ENCODE measurements at regions not wholly inside any gene's neighbourhood (a gene's known extent, or its start where the extent isn't known, plus 50 kb on each side); places are given as distances from the start of the nearest gene placed in this dataset.
"Not testable (repeated sequence)": the region's sequence is repeated elsewhere in the genome, so short reads cannot be mapped to it uniquely, and the experiment has no call there.

DNA sequence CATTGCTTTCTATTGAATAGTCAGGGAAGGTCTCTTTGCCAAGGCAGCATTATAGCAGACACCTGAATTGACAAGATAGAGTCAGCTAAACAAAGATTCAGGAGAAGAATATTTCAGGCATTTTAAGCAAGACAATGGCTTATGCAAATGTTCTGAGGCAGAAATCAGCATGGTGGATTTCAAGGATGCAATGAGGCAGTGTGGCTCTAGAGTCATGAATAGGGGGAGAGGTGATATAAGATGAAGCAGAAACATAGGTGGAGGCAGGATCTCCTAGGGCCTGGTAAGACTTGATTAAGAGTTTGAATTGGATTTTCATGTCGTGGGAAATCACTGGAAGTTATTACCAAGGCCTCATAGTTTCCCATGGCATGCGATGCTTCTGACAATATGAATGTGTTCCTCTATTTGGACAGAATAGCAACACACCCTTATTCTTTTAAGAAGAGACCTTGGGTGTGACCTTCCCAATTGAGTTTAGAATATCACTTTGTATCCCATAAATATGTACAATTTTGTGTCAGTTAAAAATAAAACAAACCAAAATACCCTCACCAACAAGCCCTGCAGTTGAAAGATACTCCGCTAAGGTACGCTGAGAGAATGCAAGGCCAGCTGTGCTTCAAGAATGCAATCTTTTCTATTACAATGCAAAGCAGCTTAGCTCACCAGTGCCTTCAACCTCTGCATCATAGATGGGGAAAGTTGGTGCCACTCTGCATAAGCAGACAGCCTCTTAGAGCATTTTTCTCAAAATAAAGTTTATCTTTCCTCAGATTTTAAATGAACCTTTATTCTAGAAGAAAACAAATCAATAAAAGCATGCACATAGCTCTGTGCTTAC lies 139.6 kb upstream of the SALL1 start:
- DNase-seq = no peak

DNA sequence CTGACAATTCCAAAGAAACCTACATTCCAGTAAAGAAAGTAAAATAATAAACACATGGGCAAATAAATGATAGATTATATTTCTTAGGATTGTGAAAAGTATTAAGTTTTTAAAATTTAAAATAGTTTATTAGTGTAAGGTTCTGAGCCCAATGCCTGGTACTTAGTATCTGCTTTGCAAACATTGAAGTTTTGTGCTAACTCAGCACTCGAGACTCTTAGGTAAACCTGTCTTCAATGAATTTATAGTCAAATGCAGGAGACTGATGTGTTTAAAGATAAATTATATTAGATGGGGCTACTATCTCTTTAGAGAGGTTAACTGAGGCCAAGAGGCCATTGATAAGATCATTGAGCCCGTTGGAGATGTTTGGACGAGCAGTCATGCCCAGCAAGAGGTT lies 138.3 kb upstream of the SALL1 start:
- DNase-seq = no peak

DNA sequence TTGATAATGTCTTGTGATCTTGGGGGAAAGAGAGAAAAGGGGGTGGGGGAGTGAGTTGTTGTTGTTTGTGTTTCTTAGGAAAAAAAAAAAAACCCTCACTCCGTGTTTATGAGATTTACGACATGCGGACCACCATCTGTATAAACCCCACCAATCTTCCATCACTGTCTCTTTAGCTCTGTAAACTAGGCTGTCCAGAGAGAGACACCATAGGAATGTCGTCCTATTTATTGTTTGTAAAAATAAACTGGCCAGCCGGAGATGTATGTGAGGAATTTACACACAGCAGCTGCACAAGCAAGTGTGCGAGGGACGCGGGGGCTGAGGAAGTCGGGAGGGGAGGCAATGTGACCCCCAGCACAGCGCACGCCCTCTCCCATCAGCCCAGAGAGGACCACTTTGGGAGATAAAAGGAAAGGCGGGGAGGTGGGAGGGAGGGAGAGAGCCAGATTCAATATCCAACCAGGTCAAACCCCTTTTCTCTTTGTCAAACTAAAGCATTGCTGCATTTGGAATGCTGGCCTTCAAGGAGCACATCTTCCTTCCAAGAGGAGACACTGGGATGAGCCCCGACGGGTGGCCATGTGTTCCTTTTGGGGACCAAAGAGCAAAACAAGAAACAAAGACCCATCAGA lies 136.2 kb upstream of the SALL1 start:
- no peak for DNase-seq

- DNase-seq = no peak
These were observed 135.2 kb upstream of the SALL1 start for GRCh38 chr16:51286272-51286671.

- DNase-seq = no peak
These were observed 125.3 kb upstream of the SALL1 start for GRCh38 chr16:51276336-51276735.

DNA sequence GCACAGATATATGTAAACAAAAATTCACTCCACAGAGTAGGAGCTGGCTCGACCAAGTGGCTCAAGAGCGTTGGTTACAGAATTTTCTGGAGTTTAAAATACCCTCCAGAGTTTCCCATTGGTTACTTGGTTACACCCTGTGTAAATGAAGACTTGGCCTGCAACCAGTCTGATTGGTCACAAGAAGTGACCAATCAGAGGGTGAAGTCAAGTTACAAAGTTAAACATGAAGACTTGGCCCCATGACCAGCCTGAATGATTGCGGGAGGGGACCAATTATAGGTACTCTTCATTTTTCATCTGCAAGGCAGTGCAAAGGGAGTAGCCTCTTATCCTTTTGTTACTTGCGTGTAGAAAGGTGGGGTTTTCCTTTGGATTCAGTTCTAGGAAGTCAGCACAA lies 121.3 kb upstream of the SALL1 start:
- no peak for DNase-seq

DNA sequence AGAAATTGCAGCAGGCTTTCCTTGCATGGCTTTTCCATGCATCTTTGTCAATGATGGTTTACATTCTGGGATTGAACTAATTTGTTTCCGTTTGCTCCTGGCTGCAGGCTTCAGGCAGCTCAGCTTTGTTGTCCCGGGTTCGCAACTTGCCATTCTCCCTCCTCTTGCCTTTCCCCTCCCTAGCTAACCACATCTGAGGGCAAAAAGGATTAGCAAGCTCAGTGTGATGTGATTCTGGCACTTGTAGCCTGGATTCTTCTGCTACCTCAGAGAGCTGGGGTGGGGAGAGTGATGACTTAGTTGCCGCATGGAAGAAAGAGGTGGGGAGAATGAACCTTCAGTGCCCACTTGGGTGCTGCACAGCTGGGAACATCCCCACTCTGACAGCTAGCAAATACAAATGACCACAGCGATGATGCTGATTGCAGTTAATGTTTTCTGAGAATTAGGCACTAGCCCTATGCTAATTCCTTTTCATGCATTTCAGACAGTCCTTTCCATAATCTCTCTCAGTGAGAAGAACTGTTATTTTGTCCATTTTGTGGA lies 120.2 kb upstream of the SALL1 start:
- no peak for DNase-seq

DNA sequence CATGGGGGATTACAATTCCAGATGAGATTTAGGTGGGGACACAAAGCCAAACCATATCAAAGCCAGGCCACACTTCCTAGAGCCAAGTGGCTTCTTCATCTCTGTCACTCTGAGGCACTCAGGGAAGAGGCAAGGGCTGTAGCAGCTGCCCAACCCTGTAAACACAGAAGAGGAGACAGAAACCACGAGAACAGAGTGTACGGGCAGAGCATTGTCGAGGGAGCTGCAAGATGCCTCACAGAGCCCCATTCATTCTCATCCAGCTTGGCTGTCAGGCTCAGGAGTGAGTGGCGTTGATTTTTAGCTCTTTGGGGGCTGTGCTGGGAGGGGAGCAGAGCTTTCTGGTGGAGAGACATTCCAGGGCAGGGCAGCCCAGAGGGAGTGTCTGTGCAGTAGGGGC lies 117.2 kb upstream of the SALL1 start:
- no peak for DNase-seq

DNA sequence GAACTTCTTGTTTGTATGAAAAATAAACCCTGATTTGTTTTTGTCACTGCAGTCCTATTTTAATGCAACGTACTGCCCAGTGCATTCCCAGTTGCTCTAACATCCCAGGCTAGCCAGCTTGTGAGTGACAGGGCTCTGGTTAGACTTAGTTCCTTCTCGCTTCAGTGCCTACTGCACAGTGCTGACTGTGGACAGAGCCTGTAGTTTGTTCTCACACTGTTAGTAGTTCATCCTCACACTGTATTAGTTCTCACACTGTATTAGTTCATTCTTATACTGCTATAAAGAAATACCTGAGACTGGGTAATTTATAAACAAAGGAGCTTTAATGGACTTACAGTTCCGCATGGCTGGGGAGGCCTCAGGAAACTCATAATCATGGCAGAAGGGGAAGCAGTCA lies 116.6 kb upstream of the SALL1 start:
- no peak for DNase-seq

GRCh38 chr16:51262428-51262827 lies 111.4 kb upstream of the SALL1 start:
- no peak for DNase-seq

- no peak for DNase-seq
These were observed 110.8 kb upstream of the SALL1 start for GRCh38 chr16:51261919-51262318.

DNA sequence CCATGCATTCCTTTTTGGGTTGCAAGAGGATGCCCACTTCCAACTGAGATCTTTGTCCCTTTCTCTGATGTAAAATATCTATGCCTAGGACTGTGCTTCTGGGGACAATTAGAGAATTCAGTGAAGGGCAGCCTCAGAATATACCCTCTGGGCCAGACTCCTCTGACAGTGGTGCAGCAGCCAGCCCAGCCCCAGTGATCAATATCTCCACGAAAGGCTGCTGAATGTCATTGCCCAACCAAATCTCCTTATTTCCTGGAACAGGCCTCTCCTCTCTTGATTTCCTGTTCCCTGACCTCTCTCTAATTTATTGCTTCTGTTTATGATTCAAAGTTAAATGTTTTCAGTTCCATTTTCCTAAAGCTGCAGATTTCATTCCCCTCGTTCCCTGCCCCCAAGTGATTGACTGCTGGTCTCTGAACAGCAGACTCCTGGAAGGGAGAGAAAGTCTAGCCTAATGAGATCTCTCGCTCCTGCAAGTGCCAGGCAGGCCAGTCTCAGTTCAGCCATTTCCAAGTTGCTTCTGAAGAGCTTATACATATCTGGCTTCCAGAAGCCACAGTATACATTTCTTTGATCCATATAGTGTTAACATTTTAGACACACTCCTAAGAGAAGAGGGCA lies 104.4 kb upstream of the SALL1 start:
- DNase-seq = no peak

DNA sequence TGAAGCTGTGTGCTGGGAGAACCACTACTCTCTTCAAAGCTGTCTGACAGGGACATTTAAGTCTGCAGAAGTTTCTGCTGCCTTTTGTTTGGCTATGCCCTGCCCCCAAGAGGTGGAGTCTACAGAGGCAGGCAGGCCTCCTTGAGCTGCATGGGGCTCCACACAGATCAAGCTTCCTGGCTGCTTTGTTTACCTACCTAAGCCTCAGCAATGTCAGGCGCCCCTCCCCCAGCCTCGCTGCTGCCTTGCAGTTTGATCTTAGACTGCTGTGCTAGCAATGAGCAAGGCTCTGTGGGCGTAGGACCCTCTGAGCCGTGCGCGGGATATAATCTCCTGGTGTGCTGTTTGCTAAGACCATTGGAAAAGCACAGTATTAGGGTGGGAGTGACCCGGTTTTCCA lies 103.3 kb upstream of the SALL1 start:
- DNase-seq = not testable (repeated sequence)

GRCh38 chr16:51248217-51248616 lies 97.1 kb upstream of the SALL1 start:
- DNase-seq = no peak

GRCh38 chr16:51245658-51245995 lies 94.6 kb upstream of the SALL1 start:
- DNase-seq = no peak

- no peak for DNase-seq
These were observed 94.0 kb upstream of the SALL1 start for GRCh38 chr16:51244887-51245657.

- DNase-seq = peak; percentile 6
These were observed 92.9 kb upstream of the SALL1 start for GRCh38 chr16:51243936-51244436.

GRCh38 chr16:51242296-51242994 lies 91.4 kb upstream of the SALL1 start:
- no peak for DNase-seq

DNA sequence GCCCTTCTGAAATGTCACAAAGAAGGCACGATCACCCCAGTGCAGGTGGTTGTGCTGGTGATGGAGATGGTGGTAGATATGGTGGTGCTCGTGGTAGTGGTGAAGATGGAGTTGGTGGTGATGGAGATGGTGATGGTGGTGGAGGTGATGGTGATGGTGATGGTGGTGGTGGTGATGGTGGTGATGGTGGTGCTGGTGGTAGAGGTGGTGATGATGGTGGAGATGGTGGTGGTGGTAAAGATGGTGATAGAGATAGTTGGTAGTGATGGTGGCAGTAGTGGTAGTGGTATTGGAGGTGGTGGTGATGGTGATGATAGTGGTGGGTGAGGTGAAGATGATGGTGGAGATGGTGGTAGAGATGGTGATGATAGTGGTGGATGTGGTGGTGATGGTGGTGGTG lies 88.1 kb upstream of the SALL1 start:
- DNase-seq = no peak

GRCh38 chr16:51237861-51238378 lies 86.8 kb upstream of the SALL1 start:
- no peak for DNase-seq

- no peak for DNase-seq
These were observed 86.1 kb upstream of the SALL1 start for GRCh38 chr16:51237207-51237606.

GRCh38 chr16:51236583-51236982 lies 85.5 kb upstream of the SALL1 start:
- no peak for DNase-seq
